Astrocyte (in vitro differentiated cells and primary cell): ENCODE measurements at regions not wholly inside any gene's neighbourhood (a gene's known extent, or its start where the extent isn't known, plus 50 kb on each side); places are given as distances from the start of the nearest gene placed in this dataset.

Experiments
- DNase-seq: peaks from one replicate; pipeline ENCODE4 v3.0.0-alpha.2; 2010; ENCODE audit warnings: low read depth
- FAIRE-seq: peaks from 2 replicates; lab custom pipeline; 2011; peaks lifted over from hg19 to GRCh38; lab: Jason Lieb, UNC
- H2AFZ ChIP-seq: 2 replicates; pipeline ENCODE4 v1.6.0; 2012; ENCODE audit warnings: low read depth, low read length, inconsistent platforms
- H3K27ac ChIP-seq: 2 replicates; pipeline ENCODE4 v1.5.1; 2011; ENCODE audit warnings: low read depth, low read length, inconsistent platforms
- H3K27me3 ChIP-seq: 2 replicates; pipeline ENCODE4 v1.6.0; 2011; ENCODE audit warnings: low read length, inconsistent platforms; ENCODE audit not compliant: insufficient read depth
- H3K36me3 ChIP-seq: 2 replicates; pipeline ENCODE4 v1.5.1; 2011; ENCODE audit warnings: low read length, inconsistent platforms; ENCODE audit not compliant: insufficient read depth
- H3K4me1 ChIP-seq: 2 replicates; pipeline ENCODE4 v1.5.1; 2011; ENCODE audit warnings: low read length, inconsistent platforms; ENCODE audit not compliant: insufficient read depth
- H3K4me2 ChIP-seq: 2 replicates; pipeline ENCODE4 v1.6.0; 2012; ENCODE audit warnings: low read length, inconsistent platforms
- H3K4me3 ChIP-seq: 2 replicates; pipeline ENCODE4 v1.5.1; 2011; ENCODE audit warnings: low read depth, mild to moderate bottlenecking, low read length, inconsistent platforms; ENCODE audit not compliant: insufficient read depth
- H3K79me2 ChIP-seq: 2 replicates; pipeline ENCODE4 v1.6.0; 2012; ENCODE audit warnings: mild to moderate bottlenecking, low read length, inconsistent platforms; ENCODE audit not compliant: insufficient read depth
- H3K9ac ChIP-seq: 2 replicates; pipeline ENCODE4 v1.6.0; 2012; ENCODE audit warnings: mild to moderate bottlenecking, low read length, inconsistent platforms
- H3K9me3 ChIP-seq: 2 replicates; pipeline ENCODE4 v1.5.1; 2012; ENCODE audit warnings: low read depth, mild to moderate bottlenecking, low read length, inconsistent platforms; ENCODE audit not compliant: insufficient read depth
- H4K20me1 ChIP-seq: 2 replicates; pipeline ENCODE4 v1.6.0; 2012; ENCODE audit warnings: low read length, inconsistent platforms; ENCODE audit not compliant: insufficient read depth
- H3K27ac Mint-ChIP-seq: one replicate; pipeline ENCODE4 v1.8.0; 2021; ENCODE audit warnings: mild to moderate bottlenecking, mixed read lengths; ENCODE audit not compliant: unreplicated experiment
- H3K27me3 Mint-ChIP-seq: one replicate; pipeline ENCODE4 v1.8.0; 2021; ENCODE audit warnings: low read depth, mixed read lengths; ENCODE audit not compliant: unreplicated experiment
- H3K36me3 Mint-ChIP-seq: one replicate; pipeline ENCODE4 v1.8.0; 2021; ENCODE audit warnings: low read depth, mixed read lengths; ENCODE audit not compliant: unreplicated experiment
- H3K4me1 Mint-ChIP-seq: one replicate; pipeline ENCODE4 v1.8.0; 2021; ENCODE audit warnings: low read depth, mixed read lengths; ENCODE audit not compliant: unreplicated experiment
- H3K4me3 Mint-ChIP-seq: one replicate; pipeline ENCODE4 v1.8.0; 2021; ENCODE audit warnings: mild to moderate bottlenecking, moderate library complexity, mixed read lengths; ENCODE audit not compliant: unreplicated experiment
- H3K9me3 Mint-ChIP-seq: one replicate; pipeline ENCODE4 v1.8.0; 2021; ENCODE audit warnings: mild to moderate bottlenecking, mixed read lengths; ENCODE audit not compliant: unreplicated experiment
- EZH2 ChIP-seq: IDR thresholded peaks from 2 replicates; pipeline ENCODE4 v1.6.1; 2012; ENCODE audit warnings: mild to moderate bottlenecking, low read length, inconsistent platforms; ENCODE audit not compliant: insufficient read depth
- TF ChIP-seq, protein P1 (sequence below): IDR thresholded peaks from 2 replicates; pipeline ENCODE4 v1.5.1; 2011; ENCODE audit warnings: low read depth, mild to moderate bottlenecking, inconsistent platforms, low read length, moderate library complexity; ENCODE audit not compliant: insufficient read depth

DNA sequence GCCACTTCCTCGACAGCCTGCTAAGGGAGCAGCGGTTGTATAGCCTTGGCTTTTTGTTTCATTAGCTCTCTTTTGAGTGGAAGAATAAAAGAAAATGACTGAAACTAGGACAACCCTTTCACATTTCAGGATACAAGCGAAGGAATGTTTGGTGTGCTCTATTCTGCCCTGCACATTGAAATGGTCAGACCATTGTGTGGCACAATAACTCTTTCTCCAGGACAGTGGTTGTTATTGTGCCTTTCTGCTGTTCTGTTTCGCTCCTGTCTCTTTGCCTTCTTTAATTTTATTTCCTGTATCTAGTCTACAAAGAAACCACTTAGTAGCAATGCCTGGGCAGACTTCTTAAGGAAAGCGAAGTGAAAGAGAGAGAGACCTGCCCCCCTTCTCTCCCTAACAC is 473.7 kb downstream of the GBA3 start:
- peak overlapping the region; percentile 9 for H3K27ac Mint-ChIP-seq
- no peaks in the 10 kb centered on the region for H3K9me3 ChIP-seq
- no peak overlapping the region for H3K4me2 ChIP-seq
- no peaks in the 10 kb centered on the region for H4K20me1 ChIP-seq
- DNase-seq, result no peak
- no peaks in the 10 kb centered on the region for H3K9me3 Mint-ChIP-seq
- H3K27ac ChIP-seq, result no peak overlapping the region
- TF ChIP-seq EZH2, result no peak
- TF ChIP-seq, protein P1, sequence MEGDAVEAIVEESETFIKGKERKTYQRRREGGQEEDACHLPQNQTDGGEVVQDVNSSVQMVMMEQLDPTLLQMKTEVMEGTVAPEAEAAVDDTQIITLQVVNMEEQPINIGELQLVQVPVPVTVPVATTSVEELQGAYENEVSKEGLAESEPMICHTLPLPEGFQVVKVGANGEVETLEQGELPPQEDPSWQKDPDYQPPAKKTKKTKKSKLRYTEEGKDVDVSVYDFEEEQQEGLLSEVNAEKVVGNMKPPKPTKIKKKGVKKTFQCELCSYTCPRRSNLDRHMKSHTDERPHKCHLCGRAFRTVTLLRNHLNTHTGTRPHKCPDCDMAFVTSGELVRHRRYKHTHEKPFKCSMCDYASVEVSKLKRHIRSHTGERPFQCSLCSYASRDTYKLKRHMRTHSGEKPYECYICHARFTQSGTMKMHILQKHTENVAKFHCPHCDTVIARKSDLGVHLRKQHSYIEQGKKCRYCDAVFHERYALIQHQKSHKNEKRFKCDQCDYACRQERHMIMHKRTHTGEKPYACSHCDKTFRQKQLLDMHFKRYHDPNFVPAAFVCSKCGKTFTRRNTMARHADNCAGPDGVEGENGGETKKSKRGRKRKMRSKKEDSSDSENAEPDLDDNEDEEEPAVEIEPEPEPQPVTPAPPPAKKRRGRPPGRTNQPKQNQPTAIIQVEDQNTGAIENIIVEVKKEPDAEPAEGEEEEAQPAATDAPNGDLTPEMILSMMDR, result no peak
- FAIRE-seq, result no peak
- peaks cover 12% of the 10 kb centered on the region for H3K4me1 Mint-ChIP-seq
- H3K27me3 Mint-ChIP-seq, result no peaks in the 10 kb centered on the region
- no peak overlapping the region for H3K9ac ChIP-seq
- H3K36me3 Mint-ChIP-seq, result no peaks in the 10 kb centered on the region
- H3K4me3 ChIP-seq, result no peak overlapping the region
- H2AFZ ChIP-seq, result no peak overlapping the region
- no peaks in the 10 kb centered on the region for H3K27me3 ChIP-seq
- no peak overlapping the region for H3K4me3 Mint-ChIP-seq
- no peaks in the 10 kb centered on the region for H3K79me2 ChIP-seq
- no peaks in the 10 kb centered on the region for H3K4me1 ChIP-seq
- no peaks in the 10 kb centered on the region for H3K36me3 ChIP-seq

DNA sequence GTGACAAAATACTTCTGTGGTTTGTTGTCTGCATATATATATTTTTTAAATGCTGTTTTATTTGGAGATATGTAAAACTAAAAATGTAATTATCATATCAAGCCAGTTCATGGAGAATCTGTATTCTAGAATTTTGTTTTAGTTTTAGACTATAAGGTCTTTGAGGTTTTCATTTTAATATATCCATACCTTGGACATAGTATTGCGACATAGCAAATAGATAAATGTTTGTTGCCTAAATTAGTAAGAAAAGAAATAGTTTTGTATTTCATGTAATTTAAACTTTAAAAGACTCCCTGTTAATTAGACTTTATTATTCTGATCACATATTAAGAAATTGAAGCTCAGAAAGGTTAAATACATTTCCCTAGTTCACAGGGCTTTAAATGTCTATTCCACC is 472.9 kb downstream of the GBA3 start:
- Histone ChIP-seq H4K20me1 (no peaks in the 10 kb centered on the region), H3K9me3 (no peaks in the 10 kb centered on the region), H3K4me3 (no peak overlapping the region), H3K9ac (no peak overlapping the region), H3K36me3 (no peaks in the 10 kb centered on the region), H3K27ac (no peak overlapping the region), H3K4me2 (no peak overlapping the region), H3K27me3 (no peaks in the 10 kb centered on the region), H3K79me2 (no peaks in the 10 kb centered on the region), H3K4me1 (no peaks in the 10 kb centered on the region), H2AFZ (no peak overlapping the region)
- no peak for DNase-seq
- Mint-ChIP-seq H3K27me3 (no peaks in the 10 kb centered on the region), H3K4me3 (no peak overlapping the region), H3K9me3 (no peaks in the 10 kb centered on the region), H3K27ac (no peak overlapping the region), H3K36me3 (no peaks in the 10 kb centered on the region), H3K4me1 (peaks cover 12% of the 10 kb centered on the region)
- TF ChIP-seq EZH2, result no peak
- TF ChIP-seq, protein P1, result no peak
- no peak for FAIRE-seq

DNA sequence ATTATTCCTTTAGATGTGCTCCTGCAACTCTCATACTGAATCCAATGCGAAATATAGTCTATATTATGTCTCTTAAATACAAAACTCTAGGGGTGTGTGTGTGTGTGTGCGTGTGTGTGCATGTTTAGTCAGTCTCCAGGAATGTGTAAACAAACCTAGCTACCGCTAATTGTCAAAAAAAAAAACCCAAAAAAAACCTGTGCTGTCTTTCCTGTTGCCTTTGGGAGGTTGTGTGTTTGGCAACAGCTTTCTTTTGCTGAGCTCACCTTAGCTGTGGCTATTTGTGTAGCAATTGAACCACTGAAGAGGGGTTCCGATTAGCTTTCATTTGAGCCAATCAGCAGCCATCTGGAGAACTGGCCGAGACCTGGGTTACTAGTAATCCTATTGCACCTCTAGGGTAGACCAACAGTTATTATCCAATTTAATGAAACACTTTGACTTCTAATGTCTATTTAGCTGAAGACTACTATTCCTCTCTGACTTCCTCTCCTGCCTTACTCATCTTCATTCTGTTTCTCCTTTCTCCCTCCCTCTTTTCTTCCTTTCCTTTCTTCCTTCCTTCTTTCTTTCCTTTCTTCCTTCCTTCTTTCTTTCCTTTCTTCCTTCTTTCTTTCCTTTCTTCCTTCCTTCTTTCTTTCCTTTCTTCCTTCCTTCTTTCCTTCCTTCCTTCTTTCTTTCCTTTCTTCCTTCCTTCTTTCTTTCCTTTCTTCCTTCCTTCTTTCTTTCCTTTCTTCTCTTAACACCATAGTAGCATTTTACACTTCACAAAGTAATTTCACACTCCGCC is 471.1 kb downstream of the GBA3 start:
- no peaks in the 10 kb centered on the region for H3K36me3 Mint-ChIP-seq
- Histone ChIP-seq H3K9me3 (no peaks in the 10 kb centered on the region), H3K9ac (no peak overlapping the region), H3K27ac (no peak overlapping the region), H2AFZ (no peak overlapping the region), H3K27me3 (no peaks in the 10 kb centered on the region), H4K20me1 (no peaks in the 10 kb centered on the region), H3K4me2 (peak overlapping the region; percentile 4), H3K79me2 (no peaks in the 10 kb centered on the region), H3K4me3 (no peak overlapping the region), H3K4me1 (no peaks in the 10 kb centered on the region), H3K36me3 (no peaks in the 10 kb centered on the region)
- peaks cover 8% of the 10 kb centered on the region for H3K4me1 Mint-ChIP-seq
- H3K9me3 Mint-ChIP-seq, result no peaks in the 10 kb centered on the region
- FAIRE-seq (no peak), DNase-seq (peak; percentile 61)
- TF ChIP-seq, protein P1, result no peak
- TF ChIP-seq EZH2, result no peak
- no peaks in the 10 kb centered on the region for H3K27me3 Mint-ChIP-seq
- no peak overlapping the region for H3K27ac Mint-ChIP-seq
- H3K4me3 Mint-ChIP-seq, result no peak overlapping the region
